RPMI7951 (cell line): ENCODE measurements at regions not wholly inside any gene's neighbourhood (a gene's known extent, or its start where the extent isn't known, plus 50 kb on each side); places are given as distances from the start of the nearest gene placed in this dataset.
"Not testable (repeated sequence)": the region's sequence is repeated elsewhere in the genome, so short reads cannot be mapped to it uniquely, and the experiment has no call there.

ENCODE experiments used
- DNase-seq: peaks from one replicate; pipeline ENCODE4 v3.0.0-alpha.2; 2012; ENCODE audit warnings: low read depth

- no peak for DNase-seq
Measured at GRCh38 chr9:81741103-81741502, 51.8 kb upstream of the TLE1 start.

- DNase-seq, result no peak
Measured at GRCh38 chr9:81748091-81748490, 58.7 kb upstream of the TLE1 start.

DNA sequence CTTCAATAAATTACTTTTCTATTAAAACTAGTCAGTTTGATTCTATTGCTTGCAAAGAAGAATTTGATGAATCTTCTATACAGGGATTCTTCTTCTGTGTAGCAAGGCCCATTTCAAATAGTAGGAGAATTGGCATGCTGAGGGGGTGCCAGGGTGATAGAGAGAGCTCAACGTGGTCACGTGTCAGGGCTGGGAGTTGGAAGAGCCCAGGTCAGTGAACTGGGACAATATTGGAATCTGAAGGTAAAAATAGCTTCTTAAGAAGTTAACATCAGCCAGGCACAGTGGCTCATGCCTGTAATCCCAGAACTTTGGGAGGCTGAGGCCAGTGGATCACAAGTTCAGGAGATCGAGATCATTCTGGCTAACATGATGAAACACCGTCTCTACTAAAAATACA lies 64.1 kb upstream of the TLE1 start:
- DNase-seq, result no peak

GRCh38 chr9:81754245-81754644 lies 64.9 kb upstream of the TLE1 start:
- DNase-seq, result no peak

DNA sequence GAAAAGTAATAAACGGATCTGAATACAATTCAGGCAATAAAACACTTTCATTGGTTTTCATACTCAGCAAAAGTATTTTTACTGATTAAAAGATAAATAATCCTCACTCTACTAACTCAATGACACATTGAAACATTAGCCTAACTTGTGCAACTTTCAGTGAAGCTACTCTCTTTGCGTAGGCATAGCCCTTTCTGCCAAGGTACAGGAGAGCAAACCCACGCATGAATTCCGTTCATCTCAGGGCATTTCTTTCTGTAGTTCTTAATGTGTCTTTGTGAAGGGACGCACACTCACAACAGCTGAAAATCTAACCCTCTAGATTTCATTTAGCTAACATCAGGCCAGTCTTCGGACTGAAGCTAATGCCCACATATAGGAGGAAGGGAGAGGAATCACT lies 66.4 kb upstream of the TLE1 start:
- DNase-seq, result no peak

DNA sequence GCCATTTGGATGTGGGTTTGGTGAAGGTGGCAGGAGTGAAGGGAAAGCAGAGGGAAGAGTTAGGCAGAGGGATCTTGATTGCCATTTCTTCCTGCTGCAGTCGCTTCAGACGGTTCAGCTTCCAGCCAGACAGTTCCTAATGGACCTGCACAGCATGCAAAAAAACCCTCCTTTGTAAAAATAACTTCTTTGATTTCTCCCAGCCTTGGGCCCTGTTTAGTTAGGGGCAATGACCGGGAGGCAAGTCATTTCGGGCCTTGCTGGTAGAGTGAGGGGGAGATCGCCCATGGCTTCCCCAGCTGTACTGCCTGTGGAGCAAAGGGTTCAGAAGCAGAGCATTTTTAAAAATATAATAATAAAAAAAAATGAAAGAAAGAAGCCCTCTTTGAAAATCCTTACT lies 67.2 kb upstream of the TLE1 start:
- no peak for DNase-seq

- DNase-seq, result no peak
Measured at GRCh38 chr9:81758123-81758797, 68.9 kb upstream of the TLE1 start.

DNA sequence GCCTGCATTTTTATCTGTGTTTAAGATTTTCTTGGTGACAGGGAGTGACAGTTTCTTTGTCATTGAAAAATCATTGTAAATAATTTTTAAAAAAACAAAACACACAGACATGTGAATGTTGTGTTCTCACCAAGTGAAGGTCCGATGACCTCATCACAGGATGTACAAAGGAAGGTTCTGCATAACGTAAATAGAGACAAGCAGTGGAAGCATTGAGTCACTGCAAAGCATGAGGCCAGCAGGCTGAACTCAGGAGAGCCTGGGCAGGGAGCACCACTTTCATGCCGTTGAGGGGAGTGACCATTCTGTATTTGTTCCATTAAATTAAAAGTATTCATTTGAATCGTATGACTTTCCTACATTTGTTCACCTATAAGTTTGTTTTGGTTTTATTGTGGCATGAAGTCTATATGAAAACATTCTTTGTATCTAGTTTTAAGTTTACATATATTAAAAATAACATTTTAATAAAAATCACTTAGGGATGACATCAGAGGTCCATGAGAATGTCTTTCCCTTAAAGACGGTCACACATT lies 70.4 kb upstream of the TLE1 start:
- peak; percentile 49 for DNase-seq

DNA sequence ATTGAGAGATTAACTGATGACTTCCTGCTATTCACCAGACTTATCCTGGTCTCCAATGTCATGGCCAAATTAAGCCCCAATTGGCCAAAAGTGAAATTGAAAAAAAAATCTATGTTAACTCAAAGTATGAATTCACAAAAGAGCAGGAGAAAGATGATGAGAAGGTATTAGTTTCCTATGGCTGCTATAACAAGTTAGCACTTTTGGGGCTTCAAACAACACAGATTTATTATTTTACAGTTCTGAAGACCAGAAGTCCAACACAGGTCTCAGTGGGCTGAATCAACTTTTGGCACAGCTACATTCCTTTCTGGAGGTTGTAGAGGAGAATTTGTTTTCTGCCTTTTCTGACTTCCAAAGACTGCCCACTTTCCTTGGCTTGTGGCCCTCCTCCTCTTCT lies 78.6 kb upstream of the TLE1 start:
- no peak for DNase-seq

- peak; percentile 50 for DNase-seq
Measured at GRCh38 chr9:81771571-81771970, 82.2 kb upstream of the TLE1 start.

- no peak for DNase-seq
Measured at GRCh38 chr9:81772144-81772543, 82.8 kb upstream of the TLE1 start.

DNA sequence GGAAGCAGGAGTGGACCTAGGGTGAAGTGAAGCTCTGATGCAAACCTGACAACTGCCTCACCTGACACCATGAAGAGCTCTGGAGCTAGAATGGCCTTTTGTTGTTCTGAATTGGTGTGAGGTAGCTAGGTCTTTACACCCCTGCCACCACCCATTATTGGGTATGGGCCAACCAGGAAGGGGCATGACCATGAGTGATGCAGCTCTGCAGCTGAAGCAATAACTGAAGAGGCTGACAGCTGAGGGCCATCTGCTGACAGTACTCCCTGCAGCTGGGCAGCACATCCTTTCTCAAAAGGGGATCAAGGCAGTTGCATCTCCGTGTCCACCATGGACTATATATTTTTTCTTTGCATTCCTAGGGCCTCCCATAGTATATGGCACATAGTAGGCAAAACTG lies 87.0 kb upstream of the TLE1 start:
- DNase-seq, result no peak

DNA sequence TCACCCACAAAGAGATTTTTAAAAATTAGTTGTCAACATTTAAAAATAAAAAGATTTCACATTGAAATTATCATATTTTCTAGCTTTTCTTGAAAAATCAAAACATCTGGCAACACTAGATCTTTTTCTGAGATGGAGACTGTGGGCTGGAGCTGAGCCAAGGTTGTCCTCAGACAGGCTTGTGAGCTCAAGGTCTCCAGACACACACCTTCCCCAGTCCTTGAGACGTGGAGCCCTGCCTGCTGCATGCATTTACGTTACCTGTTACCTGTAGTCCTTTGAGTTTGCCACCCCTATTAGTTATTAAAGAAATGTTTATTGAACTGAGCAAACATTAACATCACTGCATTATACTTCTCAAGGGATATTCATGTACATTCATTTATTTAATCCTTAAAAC lies 87.5 kb upstream of the TLE1 start:
- no peak for DNase-seq

DNA sequence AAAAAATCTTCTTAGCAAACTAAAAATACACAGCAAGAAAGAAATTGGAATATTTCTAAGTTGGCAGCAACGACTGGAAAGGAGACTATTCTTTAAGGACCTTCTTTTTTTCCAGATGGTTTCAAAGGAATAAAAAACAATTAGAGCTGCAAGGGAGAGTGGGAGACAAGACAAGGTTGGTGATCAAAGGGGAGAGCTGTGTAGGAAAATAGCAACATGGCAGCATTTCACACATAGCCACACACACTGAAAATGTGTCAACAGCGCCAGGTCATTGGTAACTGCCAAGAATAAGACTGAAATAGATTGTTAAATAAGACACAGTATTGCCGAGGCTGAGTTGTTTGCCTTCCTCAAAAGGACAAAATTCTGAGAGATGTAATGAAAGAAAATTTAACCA lies 88.1 kb upstream of the TLE1 start:
- no peak for DNase-seq

DNA sequence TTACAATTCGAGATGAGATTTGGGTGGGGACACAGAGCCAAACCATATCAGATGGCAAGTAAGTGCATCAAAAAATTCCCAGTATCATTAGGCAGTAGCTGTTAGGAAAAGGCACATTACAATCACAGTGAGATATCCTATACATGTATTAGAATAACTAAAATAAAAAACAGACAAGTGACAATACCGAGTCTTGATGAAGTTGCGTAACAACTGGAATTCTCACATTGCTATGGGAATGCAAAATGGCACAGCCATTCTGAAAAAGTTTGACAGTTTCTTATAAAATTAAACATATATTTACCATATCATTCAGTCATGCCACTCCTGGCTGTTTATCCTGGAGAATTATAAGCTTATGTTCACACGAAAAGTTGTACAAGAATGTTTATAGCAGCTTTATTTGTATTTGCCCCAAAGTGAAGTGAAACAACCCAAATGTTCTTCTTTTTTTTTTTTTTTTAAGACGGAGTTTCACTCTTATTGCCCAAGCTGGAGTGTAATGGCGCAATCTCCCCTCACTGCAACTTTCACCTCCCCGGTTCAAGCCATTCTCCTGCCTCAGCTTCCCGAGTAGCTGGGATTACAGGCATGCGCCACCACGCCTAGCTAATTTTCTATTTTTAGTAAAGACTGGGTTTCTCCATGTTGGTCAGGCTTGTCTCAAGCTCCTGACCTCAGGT lies 93.1 kb upstream of the TLE1 start:
- no peak for DNase-seq

- peak; percentile 90 for DNase-seq
Measured at GRCh38 chr9:81787747-81788632, 98.6 kb upstream of the TLE1 start.

- no peak for DNase-seq
Measured at GRCh38 chr9:81789721-81790120, 100.4 kb upstream of the TLE1 start.

DNA sequence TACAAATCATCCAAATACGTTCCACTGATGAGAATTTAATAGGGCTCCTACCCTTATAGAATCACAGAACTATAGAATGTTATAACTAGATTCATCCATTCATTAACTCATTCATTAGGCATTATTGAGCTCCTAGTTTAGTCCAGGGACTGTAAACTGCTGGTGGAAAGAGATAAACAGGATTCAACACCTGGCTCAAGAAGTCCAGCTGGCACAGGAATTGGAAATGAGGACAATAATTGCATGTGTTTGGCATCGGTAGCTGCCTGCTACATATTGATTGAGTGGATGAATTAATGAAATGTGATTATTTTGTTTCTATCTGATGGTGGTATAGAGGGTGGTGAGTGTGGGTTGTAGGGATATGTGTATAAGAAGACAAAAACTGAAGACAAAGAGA lies 100.8 kb upstream of the TLE1 start:
- DNase-seq, result no peak

- DNase-seq, result no peak
Measured at GRCh38 chr9:81791076-81791475, 101.7 kb upstream of the TLE1 start.

GRCh38 chr9:81798606-81799005 lies 109.3 kb upstream of the TLE1 start:
- no peak for DNase-seq

DNA sequence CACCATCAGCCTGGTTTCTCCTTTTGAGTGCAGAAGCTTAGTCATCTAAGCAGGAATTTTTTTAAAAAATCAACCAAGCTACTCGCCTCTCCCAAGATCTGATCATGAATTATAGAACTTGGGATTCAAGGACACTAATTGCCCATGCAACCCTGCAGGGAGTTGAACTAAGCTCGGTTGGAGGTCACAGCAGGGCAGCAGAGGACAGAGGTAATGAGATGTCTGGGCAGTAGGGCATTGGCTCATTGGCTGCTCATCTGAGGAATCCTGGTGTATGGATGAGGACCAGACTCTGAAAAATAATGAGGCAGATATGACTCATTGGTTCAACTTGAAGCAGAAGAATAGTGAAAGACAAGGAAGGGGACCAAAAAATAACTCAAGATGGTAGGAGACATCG lies 111.8 kb upstream of the TLE1 start:
- DNase-seq, result peak; percentile 30

DNA sequence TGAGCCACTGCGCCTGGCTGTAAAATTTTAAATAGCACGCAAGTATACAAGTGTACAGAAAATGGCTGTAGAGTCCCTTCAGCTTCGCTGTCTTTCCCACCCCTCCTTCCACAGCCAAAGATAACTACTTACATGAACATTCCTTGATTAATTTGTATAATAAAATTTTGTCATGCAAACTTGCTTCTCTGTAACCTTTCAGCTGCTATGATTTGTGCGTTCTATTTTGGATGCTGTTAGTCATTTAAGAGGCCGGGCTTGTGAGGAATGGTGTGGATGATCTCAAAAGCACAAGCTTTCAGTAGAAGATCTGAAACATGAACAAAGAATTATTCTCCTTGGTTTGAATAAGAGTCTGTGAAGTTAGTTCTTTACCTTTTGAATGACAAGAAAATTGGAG lies 115.0 kb upstream of the TLE1 start:
- DNase-seq, result peak; percentile 31

DNA sequence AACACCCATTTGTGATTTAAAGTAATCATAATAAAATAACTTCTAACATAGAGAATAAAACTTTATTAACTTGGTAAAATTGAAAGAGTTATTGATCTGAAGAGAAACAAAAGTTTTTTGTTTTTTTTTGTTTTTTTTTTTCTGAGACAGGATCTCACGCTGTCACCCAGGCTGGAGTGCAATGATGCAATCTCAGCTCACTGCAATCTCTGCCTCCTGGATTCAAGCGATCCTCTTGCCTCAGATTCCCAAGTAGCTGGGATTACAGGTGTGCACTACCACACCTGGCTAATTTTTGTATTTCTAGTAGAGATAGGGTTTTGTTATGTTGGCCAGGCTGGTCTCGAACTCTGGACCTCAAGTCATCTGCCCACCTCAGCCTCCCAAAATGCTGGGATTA lies 116.5 kb upstream of the SPATA31D4 start:
- DNase-seq, result not testable (repeated sequence)
